Lower leg skin (tissue), 3 donors: ENCODE measurements at regions not wholly inside any gene's neighbourhood (a gene's known extent, or its start where the extent isn't known, plus 50 kb on each side); places are given as distances from the start of the nearest gene placed in this dataset.

ENCODE experiments used
- CTCF ChIP-seq, 3 donors: fragments of 450-650 bp; IDR thresholded peaks; one replicate each; pipeline ENCODE4 v1.5.1; 2016; ENCODE audit warnings: antibody characterized with exemption in 3 of 3, mild to moderate bottlenecking in 3 of 3, moderate library complexity in 2 of 3
- POLR2A ChIP-seq, 2 donors: fragments of 450-650 bp; IDR thresholded peaks; one replicate each; pipeline ENCODE4 v1.6.1; 2016 to 2017; ENCODE audit warnings: antibody characterized with exemption in 2 of 2, mild to moderate bottlenecking in 1 of 2, moderate library complexity in 1 of 2

DNA sequence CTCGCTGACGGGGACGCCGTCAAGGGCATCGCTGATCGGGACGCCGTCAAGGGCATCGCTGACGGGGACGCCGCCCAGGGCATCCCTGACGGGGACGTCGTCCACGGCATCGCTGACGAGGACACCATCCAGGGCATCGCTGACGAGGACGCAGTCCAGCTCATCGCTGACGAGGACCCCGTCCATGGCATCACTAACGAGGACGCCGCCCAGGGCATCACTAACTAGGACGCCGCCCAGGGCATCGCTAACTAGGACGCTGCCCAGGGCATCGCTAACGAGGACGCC lies 945.2 kb downstream of the TUBA3C start:
- TF ChIP-seq CTCF (IDR thresholded peaks at IDR 0.05) (no peak), POLR2A (IDR thresholded peaks at IDR 0.05) (no peak)
